COR-L47 (cell line): ENCODE measurements at regions not wholly inside any gene's neighbourhood (a gene's known extent, or its start where the extent isn't known, plus 50 kb on each side); places are given as distances from the start of the nearest gene placed in this dataset.

ENCODE experiments used
- DNase-seq: peaks from one replicate; lab custom pipeline; 2025; lab: John Stamatoyannopoulos, UW

DNA sequence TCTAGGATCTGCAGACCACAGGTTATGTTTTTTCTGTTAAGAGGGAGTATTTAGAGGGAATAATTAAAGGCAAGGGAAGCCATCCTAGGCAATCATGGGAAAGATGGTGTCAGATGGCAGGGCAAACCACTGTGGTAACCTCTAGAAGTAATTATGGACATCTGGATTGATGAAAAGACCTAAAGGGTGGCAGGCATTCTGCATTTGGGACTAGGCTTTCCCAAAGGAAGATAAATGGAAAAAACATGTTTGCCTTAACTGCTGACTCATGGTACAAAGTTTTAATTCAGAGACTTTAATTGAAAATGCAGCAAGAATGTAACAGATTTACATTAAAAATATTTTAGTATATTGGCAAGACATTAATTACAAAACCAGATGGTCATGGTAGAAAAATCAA, 88.1 kb downstream of the TMEM30B start:
- no peak for DNase-seq

DNA sequence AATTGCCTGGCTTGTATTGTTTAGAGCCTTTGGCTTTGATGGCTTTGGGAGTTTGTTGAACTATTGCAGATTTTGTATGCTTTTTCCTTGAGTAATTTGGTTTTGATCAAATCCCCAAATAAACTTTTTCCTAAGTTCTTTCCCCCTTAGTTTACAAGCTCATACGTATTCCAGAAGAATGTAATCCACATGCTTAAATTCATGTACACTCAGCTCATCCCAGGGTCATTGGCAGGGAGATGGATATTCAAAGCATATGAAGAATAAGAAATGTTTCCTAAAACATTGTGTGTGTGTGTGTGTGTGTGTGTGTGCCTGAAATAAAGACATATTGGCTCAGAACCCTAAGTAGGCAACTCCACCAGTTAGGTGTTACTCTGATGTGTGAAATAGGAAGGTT, 89.4 kb downstream of the TMEM30B start:
- no peak for DNase-seq

DNA sequence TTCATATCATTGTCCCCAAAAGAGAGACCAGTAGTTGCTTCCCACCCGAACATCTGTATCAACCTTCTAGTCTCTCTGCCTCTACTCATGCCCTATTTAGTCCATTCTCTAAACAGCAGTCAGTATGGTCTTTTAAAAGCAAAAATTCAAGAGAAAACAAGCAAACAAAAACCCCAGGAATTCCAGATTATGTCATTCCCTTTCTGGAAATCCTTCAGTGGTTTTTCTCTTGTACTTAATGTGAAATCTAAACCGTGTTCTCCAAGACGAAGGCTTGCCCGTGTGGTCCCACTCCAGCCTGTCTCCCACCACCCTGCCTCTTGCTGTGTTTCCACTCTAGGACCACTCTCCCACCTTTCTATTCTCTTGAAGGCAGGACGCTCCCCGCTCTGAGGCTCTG, 90.8 kb downstream of the TMEM30B start:
- no peak for DNase-seq

DNA sequence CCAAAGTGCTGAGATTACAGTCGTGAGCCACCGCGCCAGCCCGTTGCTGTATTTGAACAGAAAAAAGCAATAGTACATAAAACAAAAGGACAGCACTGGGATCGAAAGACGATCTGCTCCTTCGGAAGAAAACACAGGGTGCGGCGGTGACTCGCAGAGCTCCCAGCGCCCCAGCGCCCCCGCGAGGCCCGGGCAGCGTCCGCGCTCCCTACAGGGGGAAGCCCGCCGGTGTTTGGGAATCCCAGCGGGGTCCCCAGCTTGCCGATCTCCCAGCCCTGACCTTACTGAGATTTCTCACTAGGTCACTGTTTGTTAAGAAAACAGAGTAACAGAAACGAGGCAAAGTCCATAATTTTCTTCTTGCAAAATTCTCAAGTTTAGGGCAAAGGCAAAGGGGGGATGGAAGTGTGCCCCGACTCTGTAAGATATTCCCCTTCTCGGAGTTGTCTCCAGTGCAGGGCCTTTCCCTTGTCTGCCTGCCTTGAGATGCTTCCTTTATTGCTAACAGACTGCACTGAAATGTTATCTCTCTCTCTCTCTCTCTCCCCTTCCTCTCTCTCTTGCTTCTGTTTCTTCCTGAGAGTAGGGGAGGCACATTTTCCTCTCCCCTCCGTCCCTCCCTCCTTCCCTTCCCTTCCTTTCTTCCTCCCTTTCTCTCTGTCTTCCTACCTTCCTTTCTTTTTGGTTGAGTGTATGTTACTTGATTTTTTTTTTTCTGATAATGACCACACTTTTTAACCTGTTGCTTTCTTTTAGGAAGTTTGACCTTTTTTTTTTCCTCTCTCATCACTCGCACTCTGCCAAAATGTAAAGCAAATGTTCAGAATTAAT, 91.9 kb downstream of the TMEM30B start:
- no peak for DNase-seq

DNA sequence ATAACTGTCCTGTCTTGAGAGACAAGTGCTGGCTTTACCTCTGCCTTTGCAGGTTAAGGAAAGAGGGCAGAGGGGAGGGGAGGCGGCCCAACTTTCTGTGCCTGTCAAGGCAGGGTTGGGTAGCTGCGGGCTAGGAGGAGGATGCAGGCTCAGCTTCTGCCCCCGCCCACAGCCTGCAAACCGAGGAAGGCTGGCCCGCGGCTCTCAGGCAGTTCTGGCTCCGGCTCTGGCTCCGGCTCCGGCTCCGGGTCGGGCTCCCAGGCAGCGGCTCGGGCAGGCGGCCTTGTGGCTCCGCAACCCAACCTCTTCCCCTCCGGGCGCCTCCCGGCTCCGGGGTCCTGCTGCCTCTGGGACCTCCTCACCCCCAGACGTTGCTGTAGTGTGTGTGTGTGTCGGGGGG, 92.9 kb downstream of the TMEM30B start:
- no peak for DNase-seq

DNA sequence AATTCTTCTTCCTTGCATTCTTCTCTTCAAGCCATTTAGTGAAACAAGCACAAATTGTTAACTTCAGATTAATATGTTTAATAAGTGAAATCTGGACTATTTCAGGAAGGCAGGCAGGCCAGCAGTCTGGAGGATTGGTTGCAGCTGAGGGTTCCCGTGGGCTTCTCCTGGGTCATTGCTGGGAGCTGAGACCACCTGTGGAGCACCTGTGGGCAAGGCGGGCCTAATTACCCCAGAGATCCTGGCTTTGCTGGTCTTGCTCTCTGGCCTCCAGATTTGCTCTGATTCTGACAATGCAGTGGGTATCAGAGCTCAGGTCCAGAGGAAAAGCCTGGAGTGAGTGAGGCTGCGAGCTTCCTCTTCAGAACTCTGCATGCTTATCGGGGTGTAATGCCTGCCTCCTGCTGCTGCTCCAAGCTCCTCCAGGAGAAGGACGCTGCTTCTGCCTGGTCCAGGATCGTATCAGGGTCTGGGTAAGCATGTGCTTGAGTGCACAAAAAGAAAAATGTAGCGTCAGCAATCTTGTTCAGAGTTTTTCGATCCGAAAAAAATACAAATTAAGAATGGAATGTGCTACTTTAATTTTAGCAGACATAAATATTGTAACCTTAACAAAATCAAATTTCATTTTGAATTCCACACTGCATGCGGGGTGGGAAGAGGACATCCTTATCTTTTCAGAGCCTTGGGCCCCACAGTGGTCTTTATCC, 93.8 kb downstream of the TMEM30B start:
- DNase-seq = no peak

DNA sequence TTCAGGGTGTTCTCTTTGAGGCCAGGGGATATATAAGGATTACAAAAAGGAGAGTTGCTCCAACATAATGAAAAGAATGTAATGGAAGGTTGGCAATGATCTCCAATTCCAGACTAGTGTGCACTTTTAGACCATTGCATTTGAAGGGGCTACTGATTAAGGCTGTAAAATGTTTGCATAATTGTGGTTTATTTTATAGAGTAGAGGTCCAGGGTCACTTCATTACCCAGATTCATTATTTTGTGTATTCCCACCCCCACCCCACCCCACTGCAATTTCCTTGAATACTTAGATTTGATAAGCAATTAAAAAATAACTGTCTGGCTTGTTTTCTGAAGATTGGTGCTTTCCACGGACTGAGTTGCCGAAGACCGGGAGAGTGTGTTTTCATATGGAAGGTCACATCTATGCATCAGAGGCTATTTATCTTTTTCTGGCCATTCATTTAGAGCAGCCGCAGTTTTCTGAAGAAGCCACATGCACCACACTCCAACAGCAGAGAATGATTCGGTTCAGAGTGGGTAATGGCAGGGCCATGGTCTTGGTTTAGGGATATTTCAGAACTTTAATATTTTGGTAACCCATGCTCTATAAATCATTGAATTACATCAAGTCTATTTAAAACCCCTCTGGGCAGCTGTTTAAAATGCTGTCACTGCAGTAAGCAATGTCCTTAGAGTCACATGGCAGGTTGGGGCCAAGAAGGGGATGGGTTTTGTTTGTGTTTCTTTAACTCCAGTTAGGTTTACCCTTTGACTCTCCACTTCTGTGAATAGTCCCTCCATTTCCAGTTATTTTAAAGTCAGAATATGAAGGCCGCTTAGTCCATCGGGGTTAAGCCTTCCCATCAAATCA, 94.6 kb downstream of the TMEM30B start:
- DNase-seq = no peak

DNA sequence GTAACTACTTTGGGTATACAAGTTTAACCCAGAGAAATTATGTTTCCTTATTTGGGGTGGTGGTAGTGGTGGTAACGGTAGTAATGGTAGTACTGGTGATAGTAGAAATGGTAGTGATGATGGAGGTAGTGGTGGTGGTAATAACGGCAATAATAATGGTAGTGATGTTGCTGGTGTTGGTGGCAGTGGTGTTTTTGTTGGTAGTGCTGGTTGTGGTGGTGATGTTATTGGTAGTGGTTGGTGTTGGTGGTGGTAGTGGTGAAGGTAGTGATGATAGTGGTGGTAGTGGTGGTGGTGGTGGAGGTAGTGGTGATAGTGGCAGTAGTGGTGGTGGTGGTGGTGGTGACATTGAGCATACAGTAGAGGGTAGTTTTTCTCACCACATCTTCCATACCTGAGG, 95.6 kb downstream of the TMEM30B start:
- DNase-seq = no peak

DNA sequence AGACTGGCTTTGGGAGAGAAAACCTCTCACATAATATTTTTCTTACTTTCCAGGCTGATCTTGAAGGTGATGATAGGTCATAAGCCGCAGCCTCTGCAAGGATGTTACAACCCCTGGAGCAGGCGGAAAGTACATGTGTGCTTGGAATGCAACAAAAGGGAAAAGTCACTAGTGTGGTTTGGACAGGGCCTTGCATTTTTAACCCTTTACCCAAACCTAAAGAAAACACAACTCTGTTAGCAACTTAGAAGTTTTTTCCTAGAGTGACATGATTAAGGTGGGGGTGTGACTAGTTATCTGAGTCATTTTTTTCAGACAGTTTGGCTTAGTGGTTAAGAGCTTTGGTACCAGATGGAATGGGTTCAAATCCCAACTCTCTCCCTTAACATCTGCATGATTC, 97.0 kb downstream of the TMEM30B start:
- no peak for DNase-seq

DNA sequence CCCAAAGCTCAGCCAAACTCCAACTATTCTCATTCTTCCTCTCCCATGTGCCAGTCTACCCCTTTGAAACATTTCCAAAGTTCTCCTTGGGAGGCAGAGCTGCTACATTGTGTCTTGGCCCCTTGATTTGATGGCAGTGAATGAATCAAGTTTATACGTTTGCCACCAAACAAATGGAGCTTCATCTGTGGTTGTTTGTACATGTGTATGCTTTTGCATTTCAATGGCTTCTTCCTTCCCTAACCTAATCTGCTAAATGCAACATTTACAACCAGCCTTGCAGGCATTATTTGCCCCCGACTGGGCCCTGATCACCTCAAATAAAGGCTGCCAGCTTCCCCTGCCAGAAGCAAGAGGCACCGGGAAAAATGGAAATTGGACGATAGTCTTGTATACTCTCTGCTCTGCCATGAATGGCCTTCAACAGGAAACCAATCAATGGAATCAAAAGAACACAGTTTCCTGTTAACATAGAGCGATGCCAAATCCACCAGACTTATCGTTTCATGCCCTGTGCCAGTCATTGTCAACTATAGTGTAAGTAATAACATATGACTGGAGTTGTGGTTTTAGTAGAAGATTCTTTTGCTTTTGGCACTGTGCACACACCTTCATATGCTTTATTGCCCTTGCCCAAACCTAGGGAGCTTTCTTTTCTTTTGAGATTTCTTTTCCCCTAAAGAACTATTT, 97.8 kb downstream of the TMEM30B start:
- DNase-seq = peak; percentile 10

DNA sequence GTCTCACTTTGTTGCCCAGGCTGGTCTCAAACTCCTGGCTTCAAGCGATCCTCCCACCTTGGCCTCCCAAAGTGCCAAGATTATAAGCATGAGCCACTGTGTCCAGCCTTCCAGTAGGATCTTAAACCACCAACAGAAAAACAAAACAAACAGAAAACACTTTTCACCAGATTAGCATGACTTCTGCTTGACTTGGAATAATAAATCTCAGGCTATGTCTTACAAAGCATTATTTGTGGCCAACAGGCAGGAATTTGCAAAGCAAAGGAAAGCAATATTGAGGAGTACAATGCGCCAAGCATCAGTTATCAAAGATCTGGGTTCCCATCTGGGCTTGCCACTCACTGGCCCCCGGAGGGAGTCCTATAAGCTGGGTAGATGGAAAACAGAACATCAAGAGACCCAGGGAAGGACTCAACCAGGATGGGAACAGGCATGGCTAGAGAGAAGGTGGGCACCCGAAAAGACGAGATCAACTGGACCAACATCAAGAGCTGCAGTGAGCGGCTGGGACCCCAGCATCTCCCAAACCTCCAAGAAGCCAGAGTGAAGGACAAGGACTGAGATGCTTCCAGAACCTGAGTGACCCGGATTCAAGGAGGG, 101.2 kb downstream of the TMEM30B start:
- DNase-seq = no peak

DNA sequence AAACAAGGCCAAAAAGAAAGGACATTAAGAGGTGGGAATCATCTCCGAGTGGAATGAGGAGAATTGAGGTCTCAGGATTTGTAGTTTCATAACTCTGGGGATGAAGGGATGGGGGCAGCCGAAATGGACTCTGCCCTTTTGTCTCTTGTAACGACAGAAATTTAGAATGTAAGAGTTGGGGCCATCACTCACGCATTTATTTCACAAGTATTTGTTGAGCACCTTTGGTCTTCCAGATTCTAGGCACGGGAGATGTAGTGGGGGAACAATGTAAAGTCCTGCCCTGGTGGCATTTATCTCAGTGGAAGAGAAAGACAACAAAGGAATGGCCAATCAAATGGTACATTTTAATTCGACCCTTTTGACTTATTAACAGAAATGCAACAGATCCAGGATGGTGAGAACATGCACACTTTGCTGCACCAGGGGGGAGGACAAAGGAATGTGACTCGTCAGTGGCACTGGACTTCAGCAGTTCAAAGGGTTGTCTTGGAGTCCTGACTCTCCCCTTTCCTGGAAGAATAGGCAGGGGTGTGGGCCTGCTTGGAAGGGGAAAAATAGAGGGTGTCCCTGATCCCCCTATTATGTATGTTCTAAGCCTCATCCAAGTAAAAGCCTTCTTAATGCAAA, 102.0 kb downstream of the TMEM30B start:
- DNase-seq = no peak

DNA sequence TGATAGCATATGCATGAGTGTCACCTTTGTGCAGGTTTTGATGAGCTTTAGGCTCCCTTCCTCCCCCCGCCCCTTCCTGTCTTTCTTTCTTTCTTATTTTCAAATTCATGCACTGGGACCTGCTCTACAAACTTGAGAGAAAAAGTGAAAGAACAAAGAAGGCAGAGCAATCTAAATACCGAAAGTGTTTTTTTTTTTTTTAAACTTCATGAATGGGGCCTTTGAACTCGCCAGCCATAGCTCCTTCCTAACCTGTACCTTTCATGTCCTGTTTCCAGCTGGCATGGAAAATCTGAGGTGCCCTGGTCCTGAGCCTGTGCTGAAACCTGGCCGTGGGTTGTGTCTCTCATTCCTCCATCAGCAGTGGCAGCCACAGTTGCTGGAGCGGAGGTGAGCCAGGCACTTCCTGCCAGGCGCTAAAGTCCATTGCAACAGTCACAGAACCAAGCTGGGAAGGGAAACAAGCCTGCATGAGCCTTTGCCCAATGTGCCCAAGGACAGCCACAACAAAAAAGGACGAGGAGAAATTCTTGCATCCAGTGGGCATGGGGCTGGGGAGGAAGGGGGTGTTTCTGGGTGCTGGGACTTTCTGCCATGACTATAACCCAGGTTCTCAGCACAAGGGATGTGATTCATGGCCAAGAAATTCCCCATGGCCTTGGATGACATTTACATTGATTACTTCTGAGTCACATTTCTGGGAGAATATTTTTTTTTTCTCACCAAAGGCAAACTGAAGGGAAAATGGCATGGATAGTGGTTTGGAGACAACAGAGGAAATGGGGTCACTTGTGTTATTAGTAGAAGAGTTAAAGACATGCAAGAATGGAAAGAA, 102.7 kb downstream of the TMEM30B start:
- no peak for DNase-seq

DNA sequence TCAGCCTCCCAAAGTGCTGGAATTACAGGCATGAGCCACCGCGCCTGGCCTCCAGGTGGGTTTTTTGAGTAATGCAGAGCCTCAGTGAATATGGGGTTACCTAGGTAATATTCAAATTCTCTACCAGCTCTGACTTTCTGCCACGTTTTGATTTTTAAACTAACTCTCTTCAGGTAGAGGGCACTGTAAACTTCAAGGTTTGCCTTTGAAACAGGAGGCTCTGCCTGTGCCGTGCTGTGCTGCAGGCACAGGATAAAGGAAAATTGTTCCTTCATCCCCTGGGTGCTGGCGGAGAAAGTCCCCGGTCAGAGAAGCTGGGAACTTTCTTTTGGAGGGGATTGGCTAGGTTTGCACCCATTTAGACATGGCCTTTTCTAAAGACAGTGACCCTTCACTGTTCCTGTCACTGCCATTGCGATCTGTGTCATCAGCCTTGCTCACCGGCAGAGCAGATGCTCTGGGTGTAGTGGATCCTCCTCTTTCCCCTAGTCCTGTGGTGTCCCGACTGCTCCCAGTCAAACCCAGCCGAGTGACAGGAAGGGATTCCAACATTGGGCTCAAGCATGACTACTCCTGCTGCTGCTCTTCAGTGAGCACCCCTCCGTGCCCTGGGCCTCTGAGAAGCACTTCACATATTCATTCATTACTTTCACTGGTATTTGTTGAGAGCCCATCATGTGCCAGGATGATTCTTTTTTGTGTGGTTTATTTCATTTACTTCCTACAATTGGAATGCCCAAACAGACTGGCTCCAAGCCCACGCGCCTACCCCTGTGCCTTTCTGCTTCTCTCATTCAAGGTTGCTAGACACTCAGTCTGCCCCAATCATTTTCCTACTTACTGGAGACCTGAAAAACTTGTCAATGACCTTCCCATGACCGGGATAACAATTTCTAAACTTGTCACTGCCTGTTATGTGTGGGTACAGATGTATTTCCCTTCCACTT, 103.6 kb downstream of the TMEM30B start:
- DNase-seq = no peak

DNA sequence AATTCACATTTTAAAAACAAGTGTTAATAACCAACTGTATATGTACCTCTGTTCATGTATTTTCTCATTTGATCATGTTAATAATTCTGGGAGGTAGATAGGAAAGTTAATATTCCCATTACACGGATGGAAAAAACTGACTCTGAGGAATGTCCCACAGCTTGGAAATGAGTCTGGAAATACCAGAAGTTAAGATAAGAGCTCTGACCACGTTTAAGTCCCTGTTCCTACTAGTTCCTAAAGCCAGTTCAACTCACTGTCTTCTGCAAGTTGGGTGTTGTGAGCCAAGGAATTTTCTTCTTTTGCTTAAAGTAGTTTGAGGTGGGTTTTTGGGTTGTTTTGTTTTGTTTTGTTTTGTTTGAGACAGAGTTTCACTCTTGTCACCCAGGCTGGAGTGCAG, 104.5 kb downstream of the TMEM30B start:
- DNase-seq = no peak

DNA sequence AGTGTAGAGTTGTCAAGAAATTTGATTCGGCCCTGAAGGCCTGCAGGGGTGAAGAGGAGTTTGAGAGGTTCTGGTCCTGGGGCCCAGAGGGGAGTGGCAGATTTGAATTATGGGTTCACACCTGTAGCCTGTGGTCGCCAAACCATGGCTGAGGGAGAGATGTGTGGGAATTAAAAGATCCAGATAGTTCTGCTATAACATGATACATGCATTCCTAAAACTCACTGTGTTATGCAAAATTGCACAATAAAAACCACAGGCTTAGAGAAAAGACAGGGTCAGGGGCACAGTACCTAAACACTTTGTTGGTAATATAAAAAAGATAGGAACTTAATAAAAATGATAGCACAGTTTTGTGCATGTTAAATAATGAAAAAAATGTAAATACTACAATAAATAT, 106.2 kb downstream of the TMEM30B start:
- no peak for DNase-seq

DNA sequence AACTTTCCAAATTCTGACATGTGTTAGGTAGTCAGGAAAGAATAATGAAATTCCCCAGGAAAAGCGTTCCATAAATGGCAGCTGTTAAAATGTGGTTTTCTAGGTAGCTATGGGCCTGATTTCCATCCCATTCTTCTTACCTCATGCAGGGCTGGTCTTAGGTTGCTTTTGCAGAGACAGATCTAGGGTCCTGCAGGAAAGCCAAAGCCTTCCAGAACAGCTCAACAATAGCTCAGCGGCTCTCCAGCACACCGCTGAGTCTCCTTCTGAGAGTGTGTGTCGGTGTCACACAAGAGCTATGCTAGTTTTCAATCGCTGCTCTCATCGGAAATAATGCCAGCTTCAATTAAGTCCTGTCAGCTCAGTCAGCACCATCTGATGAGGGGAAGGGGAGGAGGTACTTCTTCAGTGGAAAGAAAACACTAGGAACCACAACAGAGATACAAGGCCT, 106.7 kb downstream of the TMEM30B start:
- no peak for DNase-seq

DNA sequence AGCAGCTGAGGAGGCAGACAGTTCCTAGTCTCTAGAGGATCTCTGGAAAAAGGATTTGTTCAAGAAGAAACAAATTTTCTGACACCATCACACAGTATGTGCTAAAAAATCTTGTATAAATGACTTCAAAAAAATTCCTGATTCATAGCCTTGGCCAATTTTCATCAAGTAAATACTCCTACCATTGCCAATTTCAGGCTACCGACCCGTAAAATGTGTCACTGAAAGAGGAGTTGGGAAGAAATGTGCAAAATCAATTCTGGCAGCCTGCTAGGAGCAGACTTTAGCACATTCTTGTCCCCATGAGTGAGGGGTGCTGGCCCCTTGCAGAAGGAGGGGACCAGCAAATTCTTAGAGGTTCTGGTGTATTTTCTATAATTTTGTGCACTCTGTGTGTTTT, 109.4 kb downstream of the TMEM30B start:
- DNase-seq = no peak

DNA sequence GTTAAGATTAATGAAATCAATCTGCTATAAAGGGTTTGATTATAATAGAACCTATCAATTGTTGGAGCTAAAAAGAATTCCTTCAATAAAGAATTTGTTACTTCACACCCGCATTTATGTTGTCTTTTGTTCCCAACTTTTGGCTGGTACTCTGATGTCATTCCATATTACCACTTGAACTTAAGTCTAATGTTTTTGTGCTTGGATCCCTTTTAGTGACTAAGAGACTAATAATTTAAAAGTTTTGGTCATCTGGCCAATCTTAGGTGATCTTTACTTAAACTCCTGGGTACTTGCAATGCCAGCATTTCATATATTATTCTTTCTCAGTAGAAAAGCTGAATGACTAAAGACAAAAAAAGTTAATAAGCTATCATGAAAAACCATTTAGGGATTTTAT, 113.0 kb downstream of the TMEM30B start:
- DNase-seq = no peak
